ENCODE measurements at regions not wholly inside any gene's neighbourhood (a gene's known extent, or its start where the extent isn't known, plus 50 kb on each side); places are given as distances from the start of the nearest gene placed in this dataset.

- no peak for DNase-seq
Observed at GRCh38 chr1:23639460-23640095, 52.0 kb upstream of the RPL11 start.

GRCh38 chr1:23638786-23639241 is 52.8 kb upstream of the RPL11 start:
- no peak for DNase-seq

GRCh38 chr1:23638188-23638619 is 53.4 kb upstream of the RPL11 start:
- no peak for DNase-seq

GRCh38 chr1:23636009-23636408 is 55.6 kb upstream of the RPL11 start:
- no peak for DNase-seq

- DNase-seq: peak; percentile 61
Observed at GRCh38 chr1:23634840-23635651, 56.6 kb upstream of the RPL11 start.

- no peak for DNase-seq
Observed at GRCh38 chr1:23634518-23634839, 57.1 kb upstream of the RPL11 start.

- no peak for DNase-seq
Observed at GRCh38 chr1:23632479-23633160, 59.0 kb upstream of the RPL11 start.

- no peak for DNase-seq
Observed at GRCh38 chr1:23629708-23630290, 61.8 kb upstream of the RPL11 start.

GRCh38 chr1:23628951-23629387 is 62.6 kb upstream of the RPL11 start:
- DNase-seq: no peak

- DNase-seq: no peak
Observed at GRCh38 chr1:23627069-23627735, 64.4 kb upstream of the RPL11 start.

- DNase-seq: no peak
Observed at GRCh38 chr1:23625929-23626535, 65.6 kb upstream of the RPL11 start.

GRCh38 chr1:23625459-23625858 is 66.1 kb upstream of the RPL11 start:
- DNase-seq: no peak

GRCh38 chr1:23624440-23624839 is 65.1 kb upstream of the ID3 start:
- peak; percentile 78 for DNase-seq

GRCh38 chr1:23622284-23622683 is 63.0 kb upstream of the ID3 start:
- no peak for DNase-seq

GRCh38 chr1:23620605-23621004 is 61.3 kb upstream of the ID3 start:
- DNase-seq: no peak

- peak; percentile 80 for DNase-seq
Observed at GRCh38 chr1:23619299-23620188, 60.2 kb upstream of the ID3 start.

- no peak for DNase-seq
Observed at GRCh38 chr1:23618586-23619083, 59.3 kb upstream of the ID3 start.

GRCh38 chr1:23617084-23617521 is 57.8 kb upstream of the ID3 start:
- DNase-seq: no peak

- no peak for DNase-seq
Observed at GRCh38 chr1:23616292-23616824, 57.1 kb upstream of the ID3 start.

GRCh38 chr1:23615852-23616251 is 56.6 kb upstream of the ID3 start:
- no peak for DNase-seq

GRCh38 chr1:23615423-23615822 is 56.1 kb upstream of the ID3 start:
- no peak for DNase-seq

All from stimulated activated CD4-positive, alpha-beta T cell treated with anti-CD3 and anti-CD28 coated beads, Interleukin-1b, Interleukin-23, amount 100 ng/mL, for 48 hours (primary cell).